Endothelial cell of umbilical vein (primary cell): ENCODE measurements at regions not wholly inside any gene's neighbourhood (a gene's known extent, or its start where the extent isn't known, plus 50 kb on each side); places are given as distances from the start of the nearest gene placed in this dataset.

Experiments used
- BruUV-seq: library from RNA; stranded (reverse); fragments of 400-500 nt; replicated peaks from 2 replicates; lab custom pipeline; 2021; lab: Mats Ljungman, UMichigan
- CTCF ChIA-PET: fragments of 300-600, 350-600 bp; sonication (Branson Sonifier 250); formaldehyde crosslinking; loops from one replicate; lab custom pipeline; 2021; ENCODE audit warnings: antibody characterized with exemption, inconsistent platforms; lab: Charles Lee
- POLR2A ChIA-PET: fragments of 300-600, 350-600 bp; sonication (Branson Sonifier 250); formaldehyde crosslinking; loops from one replicate; lab custom pipeline; 2021; ENCODE audit warnings: antibody characterized with exemption, inconsistent platforms; lab: Charles Lee
- DNase-seq: peaks from one replicate; pipeline ENCODE4 v3.0.0-alpha.2; 2011; ENCODE audit warnings: low read depth, low spot score
- FAIRE-seq: peaks from 2 replicates; lab custom pipeline; 2011; peaks lifted over from hg19 to GRCh38; lab: Jason Lieb, UNC
- H2AFZ ChIP-seq: 2 replicates; pipeline ENCODE4 v1.6.0; 2012; ENCODE audit warnings: low read depth, low read length, control low read depth, inconsistent platforms
- H3K27ac ChIP-seq: 2 replicates; pipeline ENCODE4 v1.5.1; 2011; ENCODE audit warnings: low read depth, mild to moderate bottlenecking, control low read depth, low read length, moderate library complexity; ENCODE audit not compliant: insufficient read depth
- H3K27me3 ChIP-seq, 2 experiments: 2 replicates each; pipeline versions ENCODE4 v1.6.0 to v1.6.1; 2011; ENCODE audit warnings: low read length in 2 of 2, mixed read lengths in 1 of 2; ENCODE audit not compliant: control insufficient read depth in 2 of 2, insufficient read depth in 2 of 2
- H3K36me3 ChIP-seq, 2 experiments: 2 replicates in 1 of 2; 3 replicates in 1 of 2; pipeline ENCODE4 v1.5.1; 2011; ENCODE audit warnings: low read length in 2 of 2, mild to moderate bottlenecking in 1 of 2, moderate library complexity in 1 of 2; ENCODE audit not compliant: control insufficient read depth in 2 of 2, insufficient read depth in 2 of 2; ENCODE audit errors: extremely low read depth in 1 of 2
- H3K4me1 ChIP-seq: 3 replicates; pipeline ENCODE4 v1.5.1; 2011; ENCODE audit warnings: mild to moderate bottlenecking, low read length; ENCODE audit not compliant: control insufficient read depth, insufficient read depth; ENCODE audit errors: extremely low read depth
- H3K4me2 ChIP-seq: 2 replicates; pipeline ENCODE4 v1.6.1; 2011; ENCODE audit warnings: low read length, control low read depth, mixed read lengths; ENCODE audit not compliant: insufficient read depth
- H3K4me3 ChIP-seq, 3 experiments: fragments of 200-600 bp in 1 of 3; sonication (generic), shearing (Covaris generic) in 1 of 3; replicated peaks in 1 of 3; 2 replicates each; pipeline ENCODE4 v1.5.1; 2011 to 2016; ENCODE audit warnings: control low read depth in 3 of 3, low read length in 3 of 3, mild to moderate bottlenecking in 2 of 3, inconsistent platforms in 1 of 3, low read depth in 1 of 3, moderate library complexity in 1 of 3; ENCODE audit not compliant: insufficient read depth in 1 of 3
- H3K79me2 ChIP-seq: 2 replicates; pipeline ENCODE4 v1.6.0; 2012; ENCODE audit warnings: low read length, inconsistent platforms; ENCODE audit not compliant: control insufficient read depth, insufficient read depth
- H3K9ac ChIP-seq: replicated peaks from 2 replicates; pipeline ENCODE3; 2011; ENCODE audit warnings: low read length, control low read depth; ENCODE audit not compliant: insufficient read depth; ENCODE audit errors: extremely low read depth
- H3K9me1 ChIP-seq: replicated peaks from 3 replicates; pipeline ENCODE4 v1.6.0; 2011; ENCODE audit warnings: mild to moderate bottlenecking, low read length; ENCODE audit not compliant: control insufficient read depth, insufficient read depth; ENCODE audit errors: extremely low read depth
- H3K9me3 ChIP-seq: replicated peaks from 2 replicates; pipeline ENCODE4 v1.5.1; 2012; ENCODE audit warnings: low read length, inconsistent platforms; ENCODE audit not compliant: control insufficient read depth, insufficient read depth
- H4K20me1 ChIP-seq: replicated peaks from 2 replicates; pipeline ENCODE3; 2011; ENCODE audit warnings: mild to moderate bottlenecking, low read length; ENCODE audit not compliant: control insufficient read depth, insufficient read depth; ENCODE audit errors: extremely low read depth
- EZH2 ChIP-seq: IDR thresholded peaks from 2 replicates; pipeline ENCODE4 v1.6.1; 2012; ENCODE audit warnings: borderline replicate concordance, low read depth, mild to moderate bottlenecking, moderate library complexity, low read length, inconsistent platforms; ENCODE audit not compliant: severe bottlenecking
- FOS ChIP-seq: IDR thresholded peaks from 2 replicates; pipeline ENCODE4 v1.6.1; 2011; ENCODE audit warnings: mild to moderate bottlenecking, low read length, moderate library complexity, borderline replicate concordance; ENCODE audit not compliant: insufficient read depth
- GATA2 ChIP-seq: IDR thresholded peaks from 2 replicates; pipeline ENCODE4 v1.7.0; 2011; ENCODE audit warnings: low read depth, mild to moderate bottlenecking, moderate library complexity, mixed read lengths, low read length; ENCODE audit not compliant: insufficient read length, insufficient read depth
- JUN ChIP-seq: IDR thresholded peaks from 2 replicates; pipeline ENCODE4 v1.6.1; 2011; ENCODE audit warnings: borderline replicate concordance, low read depth; ENCODE audit not compliant: insufficient read length, insufficient read depth
- MYC ChIP-seq: IDR thresholded peaks from one replicate; pipeline ENCODE4 v1.6.1; 2011; ENCODE audit warnings: mild to moderate bottlenecking, low read depth, low read length
- POLR2A ChIP-seq: IDR thresholded peaks from 2 replicates; pipeline ENCODE4 v1.6.1; 2012; ENCODE audit warnings: low read depth, mild to moderate bottlenecking, control low read depth, low read length
- POLR2AphosphoS5 ChIP-seq: IDR thresholded peaks from 2 replicates; pipeline ENCODE4 v1.6.1; 2012; ENCODE audit warnings: low read depth, mild to moderate bottlenecking, control low read depth, low read length, moderate library complexity; ENCODE audit not compliant: insufficient read depth
- dilution Hi-C: fragments of 300-500 bp; cut with MboI; formaldehyde crosslinking; loops from one replicate; pipeline ENCODE4 v1.15.0; 2019; ENCODE audit warnings: low sequenced_read_pairs; ENCODE audit not compliant: extremely low pct_ligation_motif_present
- intact Hi-C: fragments of 100-400 bp; cut with micrococcal nuclease; formaldehyde crosslinking; loops from one replicate; pipeline ENCODE4 v1.10.0; 2022
- TF ChIP-seq, protein P1 (sequence below), 2 donors: IDR thresholded peaks; 1 replicate in 1 of 2; 2 replicates in 1 of 2; pipeline ENCODE4 v1.5.1; 2011; ENCODE audit warnings: low read length in 2 of 2, mild to moderate bottlenecking in 2 of 2, moderate library complexity in 2 of 2, control low read depth in 1 of 2, inconsistent platforms in 1 of 2, low read depth in 1 of 2; ENCODE audit not compliant: insufficient read depth in 1 of 2; ENCODE audit errors: extremely low read depth in 1 of 2
- TF ChIP-seq, protein P2 (sequence below): IDR thresholded peaks from 2 replicates; pipeline ENCODE4 v1.6.1; 2011; ENCODE audit not compliant: insufficient read depth, insufficient read length

DNA sequence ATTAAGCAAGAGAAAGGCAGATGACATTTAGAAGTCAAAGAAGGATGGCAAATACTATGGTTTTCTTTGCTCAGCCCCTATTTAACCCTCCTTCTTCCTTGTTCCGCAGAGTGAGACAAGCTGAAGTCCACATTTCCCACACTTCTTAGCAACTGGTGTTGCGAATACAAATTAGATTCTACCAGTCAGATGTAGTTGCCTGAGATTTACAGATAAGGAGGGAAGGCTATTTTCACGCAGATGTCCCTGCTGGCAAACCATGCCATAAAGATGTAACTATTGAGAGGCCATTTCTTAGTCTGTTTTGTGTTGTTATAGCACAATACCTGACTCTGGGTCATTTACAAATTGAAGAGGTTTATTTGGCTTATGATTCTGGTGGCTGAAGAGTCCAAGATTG, 84.3 kb downstream of the ZC3H11B start:
- Histone ChIP-seq H3K27me3 (no peaks in the 10 kb centered on the region), H3K9ac (no peak overlapping the region), H3K4me1 (no peaks in the 10 kb centered on the region), H3K4me3 (no peak overlapping the region), H3K9me1 (no peaks in the 10 kb centered on the region), H3K9me3 (no peaks in the 10 kb centered on the region), H3K27ac (no peak overlapping the region), H2AFZ (no peak overlapping the region), H3K36me3 (no peaks in the 10 kb centered on the region), H4K20me1 (no peaks in the 10 kb centered on the region), H3K4me2 (no peak overlapping the region), H3K79me2 (no peaks in the 10 kb centered on the region)
- POLR2A ChIA-PET = no interaction called here
- CTCF ChIA-PET = no interaction called here
- no peak for DNase-seq
- no peak for FAIRE-seq
- intact Hi-C loops (no loop called here), dilution Hi-C loops (no loop called here)
- TF ChIP-seq JUN = no peak
- TF ChIP-seq, protein P1, sequence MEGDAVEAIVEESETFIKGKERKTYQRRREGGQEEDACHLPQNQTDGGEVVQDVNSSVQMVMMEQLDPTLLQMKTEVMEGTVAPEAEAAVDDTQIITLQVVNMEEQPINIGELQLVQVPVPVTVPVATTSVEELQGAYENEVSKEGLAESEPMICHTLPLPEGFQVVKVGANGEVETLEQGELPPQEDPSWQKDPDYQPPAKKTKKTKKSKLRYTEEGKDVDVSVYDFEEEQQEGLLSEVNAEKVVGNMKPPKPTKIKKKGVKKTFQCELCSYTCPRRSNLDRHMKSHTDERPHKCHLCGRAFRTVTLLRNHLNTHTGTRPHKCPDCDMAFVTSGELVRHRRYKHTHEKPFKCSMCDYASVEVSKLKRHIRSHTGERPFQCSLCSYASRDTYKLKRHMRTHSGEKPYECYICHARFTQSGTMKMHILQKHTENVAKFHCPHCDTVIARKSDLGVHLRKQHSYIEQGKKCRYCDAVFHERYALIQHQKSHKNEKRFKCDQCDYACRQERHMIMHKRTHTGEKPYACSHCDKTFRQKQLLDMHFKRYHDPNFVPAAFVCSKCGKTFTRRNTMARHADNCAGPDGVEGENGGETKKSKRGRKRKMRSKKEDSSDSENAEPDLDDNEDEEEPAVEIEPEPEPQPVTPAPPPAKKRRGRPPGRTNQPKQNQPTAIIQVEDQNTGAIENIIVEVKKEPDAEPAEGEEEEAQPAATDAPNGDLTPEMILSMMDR (IDR thresholded peaks at IDR 0.05; ENCODE audit: extremely low read depth in 1 of 2, insufficient read depth in 1 of 2, low read depth in 1 of 2, low read length in 2 of 2) = no peak
- TF ChIP-seq POLR2A = no peak
- no peak for TF ChIP-seq GATA2
- TF ChIP-seq EZH2 = no peak
- no peak for TF ChIP-seq MYC
- TF ChIP-seq FOS = no peak
- TF ChIP-seq, protein P2, sequence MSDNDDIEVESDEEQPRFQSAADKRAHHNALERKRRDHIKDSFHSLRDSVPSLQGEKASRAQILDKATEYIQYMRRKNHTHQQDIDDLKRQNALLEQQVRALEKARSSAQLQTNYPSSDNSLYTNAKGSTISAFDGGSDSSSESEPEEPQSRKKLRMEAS = no peak
- no peak for TF ChIP-seq POLR2AphosphoS5
- BruUV-seq = no TSS peak
